ENCODE measurements at regions not wholly inside any gene's neighbourhood (a gene's known extent, or its start where the extent isn't known, plus 50 kb on each side); places are given as distances from the start of the nearest gene placed in this dataset.

- H3K36me3 ChIP-seq, result no peaks in the 10 kb centered on the region
- no peaks in the 10 kb centered on the region for H3K27me3 ChIP-seq
- TF ChIP-seq POLR2AphosphoS5 (IDR thresholded peaks at IDR 0.05) (no peak), POLR2A (IDR thresholded peaks at IDR 0.05) (no peak), EP300 (IDR thresholded peaks at IDR 0.05) (no peak), CTCF (IDR thresholded peaks at IDR 0.05) (no peak)
- H3K9me3 ChIP-seq, result no peaks in the 10 kb centered on the region
- 80 to 90% methylated on average over 1 of the region's 1 CpG for WGBS, 2 donors
- ATAC-seq (ENCODE audit: low FRiP score in 2 of 2) (no peak), DNase-seq (no peak)
- no peak overlapping the region for H3K4me3 ChIP-seq
- peaks cover 0 to 16% (median 9%) of the 10 kb centered on the region in 4 donors for H3K4me1 ChIP-seq
- no peak overlapping the region for H3K27ac ChIP-seq
Observed at GRCh38 chr6:14735956-14736486, 509.8 kb upstream of the JARID2 start.

GRCh38 chr6:14736554-14736953, 509.3 kb upstream of the JARID2 start:
- TF ChIP-seq CTCF (IDR thresholded peaks at IDR 0.05) (no peak), EP300 (IDR thresholded peaks at IDR 0.05) (no peak), POLR2AphosphoS5 (IDR thresholded peaks at IDR 0.05) (no peak), POLR2A (IDR thresholded peaks at IDR 0.05) (no peak)
- H3K27me3 ChIP-seq, result no peaks in the 10 kb centered on the region
- H3K9me3 ChIP-seq, result no peaks in the 10 kb centered on the region
- peaks cover 0 to 16% (median 9%) of the 10 kb centered on the region in 4 donors for H3K4me1 ChIP-seq
- WGBS, 2 donors, result 80 to 83% methylated on average over 2 of the region's 2 CpGs
- ATAC-seq (ENCODE audit: low FRiP score in 2 of 2), result no peak
- no peak overlapping the region for H3K27ac ChIP-seq
- no peak overlapping the region for H3K4me3 ChIP-seq
- no peak for DNase-seq
- no peaks in the 10 kb centered on the region for H3K36me3 ChIP-seq

- peak overlapping the region in 1 of 4 donors; percentile 2 for H3K27ac ChIP-seq
- no peaks in the 10 kb centered on the region for H3K9me3 ChIP-seq
- H3K4me1 ChIP-seq, result peaks cover 0 to 17% (median 6%) of the 10 kb centered on the region in 4 donors
- no peaks in the 10 kb centered on the region for H3K36me3 ChIP-seq
- ATAC-seq (ENCODE audit: low FRiP score in 2 of 2) (no peak), DNase-seq (no peak)
- H3K27me3 ChIP-seq, result no peaks in the 10 kb centered on the region
- 97 to 98% methylated on average over 2 of the region's 2 CpGs for WGBS, 2 donors
- no peak overlapping the region for H3K4me3 ChIP-seq
- no peak for TF ChIP-seq POLR2AphosphoS5 (IDR thresholded peaks at IDR 0.05)
- TF ChIP-seq EP300 (IDR thresholded peaks at IDR 0.05), result no peak
- TF ChIP-seq CTCF (IDR thresholded peaks at IDR 0.05), result no peak
- TF ChIP-seq POLR2A (IDR thresholded peaks at IDR 0.05), result no peak
Observed at GRCh38 chr6:14738497-14738896, 507.4 kb upstream of the JARID2 start.

- no peak for ATAC-seq (ENCODE audit: low FRiP score in 2 of 2)
- 38 to 55% methylated on average over 5 of the region's 5 CpGs for WGBS, 2 donors
- Histone ChIP-seq H3K4me3 (no peak overlapping the region), H3K36me3 (no peaks in the 10 kb centered on the region), H3K4me1 (peaks cover 0 to 17% (median 5%) of the 10 kb centered on the region in 4 donors), H3K27ac (peak overlapping the region in 1 of 4 donors; percentile 2), H3K27me3 (no peaks in the 10 kb centered on the region), H3K9me3 (no peaks in the 10 kb centered on the region)
- TF ChIP-seq POLR2AphosphoS5 (IDR thresholded peaks at IDR 0.05), result no peak
- no peak for TF ChIP-seq POLR2A (IDR thresholded peaks at IDR 0.05)
- TF ChIP-seq EP300 (IDR thresholded peaks at IDR 0.05), result no peak
- TF ChIP-seq CTCF (IDR thresholded peaks at IDR 0.05), result no peak
- DNase-seq, result no peak
Observed at GRCh38 chr6:14738933-14739332, 506.9 kb upstream of the JARID2 start.

GRCh38 chr6:14739827-14740226, 506.0 kb upstream of the JARID2 start:
- DNase-seq, result no peak
- Histone ChIP-seq H3K27ac (no peak overlapping the region), H3K27me3 (no peaks in the 10 kb centered on the region), H3K4me3 (no peak overlapping the region), H3K4me1 (peaks cover 0 to 11% (median 3%) of the 10 kb centered on the region in 4 donors), H3K9me3 (no peaks in the 10 kb centered on the region), H3K36me3 (no peaks in the 10 kb centered on the region)
- 80 to 81% methylated on average over 7 of the region's 7 CpGs for WGBS, 2 donors
- TF ChIP-seq EP300 (IDR thresholded peaks at IDR 0.05) (no peak), POLR2AphosphoS5 (IDR thresholded peaks at IDR 0.05) (no peak), CTCF (IDR thresholded peaks at IDR 0.05) (no peak), POLR2A (IDR thresholded peaks at IDR 0.05) (no peak)
- no peak for ATAC-seq (ENCODE audit: low FRiP score in 2 of 2)

Measured in upper lobe of left lung (tissue), 6 donors.